Astrocyte of the cerebellum (primary cell): ENCODE measurements at regions not wholly inside any gene's neighbourhood (a gene's known extent, or its start where the extent isn't known, plus 50 kb on each side); places are given as distances from the start of the nearest gene placed in this dataset.

Experiments
- DNase-seq: peaks from one replicate; pipeline ENCODE4 v3.0.0-alpha.2; 2011; ENCODE audit warnings: low read depth
- H3K4me3 ChIP-seq: 2 replicates; pipeline ENCODE4 v1.5.1; 2011; ENCODE audit warnings: mild to moderate bottlenecking, low read depth, low read length, moderate library complexity
- CTCF ChIP-seq: IDR thresholded peaks from 2 replicates; pipeline ENCODE4 v1.5.1; 2012; ENCODE audit warnings: low read length, low read depth, moderate library complexity, mild to moderate bottlenecking; ENCODE audit errors: missing control alignments
- in situ Hi-C: cut with HindIII; loops from 2 replicates; pipeline ENCODE4 v1.10.0; 2017; ENCODE audit warnings: low sequenced_read_pairs

DNA sequence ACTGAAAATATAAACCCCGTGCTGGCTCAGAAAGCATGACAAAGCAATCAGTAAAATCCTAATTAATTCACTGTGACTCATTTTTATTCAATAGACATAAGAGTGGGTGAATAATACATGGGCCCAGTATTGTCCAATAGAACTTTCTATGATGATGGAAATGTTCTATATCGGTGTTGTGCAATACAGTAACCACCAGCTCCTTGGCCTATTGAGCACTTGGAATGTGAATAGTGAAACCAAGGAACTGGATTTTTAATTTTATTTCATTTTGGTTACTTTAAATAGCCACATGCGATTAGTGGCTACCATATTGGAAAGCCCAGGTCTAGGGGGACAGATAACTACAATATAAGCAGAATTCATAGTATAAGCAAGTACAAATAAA lies 69.8 kb upstream of the PPP2R3A start:
- no peak for TF ChIP-seq CTCF
- H3K4me3 ChIP-seq: no peak overlapping the region
- in situ Hi-C loops: no loop called here
- peak; percentile 34 for DNase-seq

- TF ChIP-seq CTCF: no peak
- in situ Hi-C loops: no loop called here
- no peak for DNase-seq
- no peak overlapping the region for H3K4me3 ChIP-seq
These were observed 68.9 kb upstream of the PPP2R3A start for GRCh38 chr3:135896613-135897012.

DNA sequence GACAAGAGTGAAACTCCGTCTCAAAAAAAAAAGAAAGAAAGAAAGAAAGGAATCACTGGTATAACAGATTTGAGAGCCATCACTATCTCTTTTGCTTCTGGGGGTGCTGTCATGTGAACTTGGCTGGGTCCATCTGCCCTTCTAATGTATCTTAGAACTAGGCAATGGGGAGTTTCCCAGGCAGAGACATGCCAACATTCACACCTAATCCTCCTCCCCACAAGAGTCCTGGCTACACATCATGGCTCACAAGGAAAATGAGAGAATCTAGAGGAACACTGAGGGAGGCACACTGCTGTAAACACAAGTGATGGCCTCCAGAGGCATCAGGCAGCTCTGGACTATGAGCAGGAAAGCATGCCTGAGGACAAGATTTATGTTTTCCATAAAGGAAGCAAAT lies 67.8 kb upstream of the PPP2R3A start:
- H3K4me3 ChIP-seq: no peak overlapping the region
- TF ChIP-seq CTCF: no peak
- in situ Hi-C loops: no loop called here
- no peak for DNase-seq

- no peak overlapping the region for H3K4me3 ChIP-seq
- in situ Hi-C loops: no loop called here
- no peak for TF ChIP-seq CTCF
- no peak for DNase-seq
These were observed 66.8 kb upstream of the PPP2R3A start for GRCh38 chr3:135898774-135899173.

GRCh38 chr3:135905058-135905724 lies 60.3 kb upstream of the PPP2R3A start:
- no peak for DNase-seq
- in situ Hi-C loops: no loop called here
- peak; percentile 19 for TF ChIP-seq CTCF
- no peak overlapping the region for H3K4me3 ChIP-seq

DNA sequence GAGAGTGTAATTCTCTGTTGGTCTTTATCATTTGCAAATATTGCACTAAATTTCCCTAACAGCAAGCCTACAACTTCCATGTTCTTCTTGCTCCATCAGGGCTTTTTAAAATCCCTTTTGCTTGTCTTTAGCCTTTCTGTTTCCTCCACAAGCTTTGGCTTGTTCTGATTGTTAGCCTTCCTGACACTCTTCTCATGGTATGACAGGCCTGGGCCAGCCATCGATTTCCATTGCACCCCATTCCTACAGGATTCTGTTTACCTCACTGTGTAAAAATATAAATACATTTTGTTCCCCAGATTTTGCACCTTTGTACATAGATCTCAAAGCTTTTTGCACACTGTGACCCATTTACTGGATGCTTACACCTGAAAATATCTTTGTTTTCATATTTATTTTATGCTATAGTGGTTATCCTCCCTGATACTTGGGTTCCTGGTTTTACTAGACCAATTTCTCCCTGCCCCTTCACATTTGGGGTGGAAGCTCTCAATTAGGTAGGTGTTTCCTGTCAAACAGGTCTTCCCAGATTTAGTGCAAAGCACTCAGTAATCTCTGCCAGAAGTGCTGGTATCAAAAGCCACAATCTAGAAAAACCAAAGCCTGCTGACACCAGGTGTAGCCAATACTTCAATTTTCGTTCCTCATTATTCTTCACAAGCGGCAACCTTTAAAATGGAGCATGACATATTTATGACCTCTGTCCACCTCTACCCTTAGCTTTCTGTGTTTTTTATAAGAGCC lies 57.9 kb upstream of the PPP2R3A start:
- TF ChIP-seq CTCF: no peak
- in situ Hi-C loops: no loop called here
- H3K4me3 ChIP-seq: no peak overlapping the region
- no peak for DNase-seq
